PFSK-1 (cell line): ENCODE measurements at regions not wholly inside any gene's neighbourhood (a gene's known extent, or its start where the extent isn't known, plus 50 kb on each side); places are given as distances from the start of the nearest gene placed in this dataset.

Experiments
- POLR2AphosphoS5 ChIP-seq: IDR thresholded peaks from 2 replicates; pipeline ENCODE4 v1.6.1; 2012; ENCODE audit warnings: low read depth, mild to moderate bottlenecking, control low read depth, low read length, moderate library complexity
- TAF1 ChIP-seq: IDR thresholded peaks from 2 replicates; pipeline ENCODE4 v1.6.1; 2012; ENCODE audit warnings: low read length, control low read depth, borderline replicate concordance; ENCODE audit not compliant: insufficient read depth

DNA sequence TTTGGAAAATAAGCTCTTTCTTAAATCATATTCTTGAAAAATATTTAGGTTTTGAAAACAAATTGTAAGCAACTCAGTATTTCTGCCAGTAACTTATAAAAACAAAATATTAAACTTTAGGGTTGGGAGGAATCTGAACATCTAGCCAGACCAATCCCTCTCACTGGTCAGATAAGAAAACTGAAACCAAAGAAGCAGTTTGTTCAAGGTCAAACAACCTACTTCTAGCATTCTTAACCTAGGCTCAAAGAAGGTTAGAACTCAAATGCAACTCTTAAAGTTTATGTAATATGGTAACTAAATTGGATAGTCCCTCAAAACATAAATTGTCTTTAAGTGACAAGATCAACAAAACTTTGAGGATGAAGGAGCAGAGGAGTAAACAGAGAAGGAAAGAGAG lies 374.9 kb upstream of the TNC start:
- no peak for TF ChIP-seq POLR2AphosphoS5
- TF ChIP-seq TAF1 = no peak
